ENCODE measurements at regions not wholly inside any gene's neighbourhood (a gene's known extent, or its start where the extent isn't known, plus 50 kb on each side); places are given as distances from the start of the nearest gene placed in this dataset. TPM values are rescaled to one million over a fixed set of nuclear protein-coding genes. Genes with fewer than 3 reads are reported as not detected.

- H3K4me1 ChIP-seq = peaks cover 2% of the 10 kb centered on the region
- no peak for TF ChIP-seq CTCF (IDR thresholded peaks at IDR 0.05)
- H3K36me3 ChIP-seq = no peaks in the 10 kb centered on the region
- no peak for DNase-seq
- H3K4me3 ChIP-seq = no peak overlapping the region
- H3K9me3 ChIP-seq = no peaks in the 10 kb centered on the region
- H3K27me3 ChIP-seq (ENCODE audit: low read depth) = no peaks in the 10 kb centered on the region
- ATAC-seq = no peak
- intact Hi-C loops (cut with DNase I) = no loop called here
- no peak overlapping the region for H3K27ac ChIP-seq
Observed at GRCh38 chr13:44318161-44318560, 55.5 kb upstream of the SERP2 start.

GRCh38 chr13:44320611-44321010 lies 53.0 kb upstream of the SERP2 start:
- DNase-seq (no peak), ATAC-seq (no peak)
- H3K27me3 ChIP-seq (ENCODE audit: low read depth) = no peaks in the 10 kb centered on the region
- H3K4me1 ChIP-seq = peaks cover 5% of the 10 kb centered on the region
- H3K4me3 ChIP-seq = no peak overlapping the region
- intact Hi-C loops (cut with DNase I) = no loop called here
- H3K27ac ChIP-seq = no peak overlapping the region
- no peak for TF ChIP-seq CTCF (IDR thresholded peaks at IDR 0.05)
- H3K9me3 ChIP-seq = no peaks in the 10 kb centered on the region
- no peaks in the 10 kb centered on the region for H3K36me3 ChIP-seq

- Histone ChIP-seq H3K4me1 (peaks cover 5% of the 10 kb centered on the region), H3K27me3 (ENCODE audit: low read depth) (no peaks in the 10 kb centered on the region), H3K36me3 (no peaks in the 10 kb centered on the region), H3K9me3 (no peaks in the 10 kb centered on the region), H3K4me3 (no peak overlapping the region), H3K27ac (no peak overlapping the region)
- intact Hi-C loops (cut with DNase I) = no loop called here
- TF ChIP-seq CTCF (IDR thresholded peaks at IDR 0.05) = no peak
- no peak for ATAC-seq
- no peak for DNase-seq
Observed at GRCh38 chr13:44321961-44322360, 51.7 kb upstream of the SERP2 start.

- Histone ChIP-seq H3K4me3 (no peak overlapping the region), H3K27ac (no peak overlapping the region), H3K9me3 (no peaks in the 10 kb centered on the region), H3K27me3 (ENCODE audit: low read depth) (no peaks in the 10 kb centered on the region), H3K36me3 (no peaks in the 10 kb centered on the region), H3K4me1 (peaks cover 5% of the 10 kb centered on the region)
- TF ChIP-seq CTCF (IDR thresholded peaks at IDR 0.05) = no peak
- peak; percentile 45 to 80 for ATAC-seq
- no peak for DNase-seq
- intact Hi-C loops (cut with DNase I) = no loop called here
Observed at GRCh38 chr13:44322928-44323327, 50.7 kb upstream of the SERP2 start.

- no peaks in the 10 kb centered on the region for H3K36me3 ChIP-seq
- H3K4me3 ChIP-seq = no peak overlapping the region
- no peak for TF ChIP-seq CTCF (IDR thresholded peaks at IDR 0.05)
- intact Hi-C loops (cut with DNase I) = no loop called here
- ATAC-seq (no peak), DNase-seq (no peak)
- peaks cover 5% of the 10 kb centered on the region for H3K4me1 ChIP-seq
- H3K9me3 ChIP-seq = no peaks in the 10 kb centered on the region
- H3K27ac ChIP-seq = no peak overlapping the region
- H3K27me3 ChIP-seq (ENCODE audit: low read depth) = no peaks in the 10 kb centered on the region
Observed at GRCh38 chr13:44323754-44324153, 49.9 kb upstream of the SERP2 start.

Small RNA genes in the stretch of these regions (microRNA-seq; reads per million reads assigned to microRNA genes)
- not detected for gene MIR8079 (ENCODE audit: borderline number of aligned reads)

Measured in lower lobe of right lung (tissue), 2 donors.